HG03095 (cell line): ENCODE measurements at regions not wholly inside any gene's neighbourhood (a gene's known extent, or its start where the extent isn't known, plus 50 kb on each side); places are given as distances from the start of the nearest gene placed in this dataset.

Source experiments
- ATAC-seq: cut with Tn5 transposase; IDR thresholded peaks from one replicate; pipeline ENCODE4 v1.9.1; 2021; ENCODE audit warnings: moderate library complexity; ENCODE audit not compliant: unreplicated experiment

GRCh38 chr2:186431306-186431705 lies 54.8 kb upstream of the ZC3H15 start:
- no peak for ATAC-seq

DNA sequence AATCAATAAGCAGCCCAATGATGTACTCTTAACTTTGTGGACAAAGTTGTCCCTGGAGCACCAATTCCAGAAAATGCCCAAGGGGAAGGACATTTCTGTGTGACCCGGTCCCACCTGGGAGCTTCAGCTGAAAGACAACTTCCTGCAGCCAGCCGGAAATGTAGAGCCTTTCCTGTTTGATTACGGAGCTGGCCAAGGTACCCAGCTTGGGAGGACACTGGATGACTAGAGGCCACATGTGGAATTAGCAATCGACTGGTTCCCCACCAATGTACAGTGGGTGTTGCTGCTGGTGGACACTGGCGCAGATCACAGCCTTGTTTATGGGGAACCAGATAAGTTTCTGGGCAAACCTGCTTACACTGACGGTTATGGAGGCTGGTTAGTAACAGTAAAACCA lies 53.0 kb upstream of the ZC3H15 start:
- ATAC-seq: no peak

- ATAC-seq: no peak
Measured at GRCh38 chr2:186433777-186434432, 52.2 kb upstream of the ZC3H15 start.
